Panc1 (cell line): ENCODE measurements at regions not wholly inside any gene's neighbourhood (a gene's known extent, or its start where the extent isn't known, plus 50 kb on each side); places are given as distances from the start of the nearest gene placed in this dataset.

ENCODE experiments used
- ATAC-seq: fragments of 200-7000 bp; cut with Tn5 transposase; 2 replicates; pipeline ENCODE4 v1.9.1; 2020; ENCODE audit warnings: mild to moderate bottlenecking, moderate library complexity
- BruUV-seq: library from RNA; stranded (reverse); fragments of 400-500 nt; replicated peaks from 2 replicates; lab custom pipeline; 2021; lab: Mats Ljungman, UMichigan
- CTCF ChIA-PET: fragments of 300-600 bp; sonication (Branson Sonifier 250); formaldehyde crosslinking; loops from one replicate; lab custom pipeline; 2022; ENCODE audit warnings: antibody characterized with exemption; lab: Charles Lee
- POLR2A ChIA-PET: fragments of 300-600 bp; sonication (Branson Sonifier 250); formaldehyde crosslinking; loops from one replicate; lab custom pipeline; 2022; ENCODE audit warnings: antibody characterized with exemption; lab: Charles Lee
- DNase-seq: peaks from one replicate; pipeline ENCODE4 v3.0.0-alpha.2; 2010; ENCODE audit warnings: low read depth, low spot score
- H3K27ac ChIP-seq: 2 replicates; pipeline ENCODE4 v1.5.1; 2011; ENCODE audit warnings: mild to moderate bottlenecking, low read length, inconsistent platforms
- H3K27me3 ChIP-seq: fragments of 200-500 bp; sonication (Bioruptor generic); 2 replicates; pipeline ENCODE4 v1.6.0; 2014; ENCODE audit warnings: low read length, inconsistent platforms; ENCODE audit not compliant: control insufficient read depth, insufficient read depth
- H3K36me3 ChIP-seq: fragments of 200-500 bp; sonication (Bioruptor generic); 2 replicates; pipeline ENCODE4 v1.5.1; 2014; ENCODE audit warnings: inconsistent platforms, mild to moderate bottlenecking, low read length, moderate library complexity; ENCODE audit not compliant: control insufficient read depth, insufficient read depth
- H3K4me1 ChIP-seq: 2 replicates; pipeline ENCODE4 v1.5.1; 2011; ENCODE audit warnings: inconsistent platforms, mild to moderate bottlenecking, low read length, moderate library complexity; ENCODE audit not compliant: control insufficient read depth, insufficient read depth
- H3K4me3 ChIP-seq, 2 experiments: 2 replicates each; pipeline ENCODE4 v1.5.1; 2011 to 2012; ENCODE audit warnings: low read depth in 2 of 2, low read length in 2 of 2, mild to moderate bottlenecking in 2 of 2, inconsistent platforms in 1 of 2, moderate library complexity in 1 of 2
- H3K9me3 ChIP-seq: fragments of 200-500 bp; sonication (Bioruptor generic); 2 replicates; pipeline ENCODE4 v1.5.1; 2014; ENCODE audit warnings: low read depth, mild to moderate bottlenecking, inconsistent platforms, low read length, moderate library complexity; ENCODE audit not compliant: control insufficient read depth, insufficient read depth
- CTCF ChIP-seq: fragments of 450-650 bp; IDR thresholded peaks from 2 replicates; pipeline ENCODE4 v1.5.1; 2017; ENCODE audit warnings: mild to moderate bottlenecking
- POLR2AphosphoS5 ChIP-seq: IDR thresholded peaks from 2 replicates; pipeline ENCODE4 v1.6.1; 2012; ENCODE audit warnings: mild to moderate bottlenecking, low read depth, low read length, moderate library complexity
- REST ChIP-seq, 2 experiments: IDR thresholded peaks; 2 replicates each; pipeline ENCODE4 v1.6.1; 2011 to 2012; ENCODE audit warnings: low read depth in 2 of 2, control low read depth in 1 of 2, low read length in 1 of 2, mild to moderate bottlenecking in 1 of 2, moderate library complexity in 1 of 2; ENCODE audit not compliant: insufficient read depth in 1 of 2
- SIN3A ChIP-seq: IDR thresholded peaks from 2 replicates; pipeline ENCODE4 v1.6.1; 2012; ENCODE audit warnings: low read depth, mild to moderate bottlenecking, low read length, moderate library complexity, borderline replicate concordance; ENCODE audit not compliant: insufficient read depth
- TCF7L2 ChIP-seq: IDR thresholded peaks from 2 replicates; pipeline ENCODE4 v1.6.1; 2011; ENCODE audit warnings: mild to moderate bottlenecking, low read depth, low read length, inconsistent platforms
- in situ Hi-C: cut with HindIII; loops from 2 replicates; pipeline ENCODE4 v1.10.0; 2016; ENCODE audit warnings: low sequenced_read_pairs, low pct_unique_long_range_greater_than_20kb
- intact Hi-C: fragments of 100-400 bp; cut with micrococcal nuclease; formaldehyde crosslinking; loops from one replicate; pipeline ENCODE4 v1.10.0; 2022; ENCODE audit not compliant: unreplicated experiment

GRCh38 chr3:99041747-99042146, 140.3 kb upstream of the DCBLD2 start:
- Histone ChIP-seq H3K27ac (no peak overlapping the region), H3K9me3 (no peaks in the 10 kb centered on the region), H3K27me3 (no peaks in the 10 kb centered on the region), H3K4me3 (no peak overlapping the region), H3K36me3 (no peaks in the 10 kb centered on the region), H3K4me1 (no peaks in the 10 kb centered on the region)
- ATAC-seq (no peak), DNase-seq (no peak)
- in situ Hi-C loops, result no loop called here
- no TSS peak for BruUV-seq
- ChIA-PET CTCF (interaction anchor here (0.6 kb wide), 1 partner anchor 661 kb away, joined by 3 read pairs; no protein-coding TSS in a partner anchor), POLR2A (no interaction called here)
- intact Hi-C loops, result no loop called here
- TF ChIP-seq REST (IDR thresholded peaks at IDR 0.05; ENCODE audit: insufficient read depth in 1 of 2, low read depth in 2 of 2, low read length in 1 of 2), result no peak
- no peak for TF ChIP-seq CTCF
- TF ChIP-seq TCF7L2, result no peak
- no peak for TF ChIP-seq SIN3A
- no peak for TF ChIP-seq POLR2AphosphoS5

GRCh38 chr3:99031778-99032177, 130.3 kb upstream of the DCBLD2 start:
- ATAC-seq (no peak), DNase-seq (no peak)
- no TSS peak for BruUV-seq
- Histone ChIP-seq H3K27ac (no peak overlapping the region), H3K4me1 (no peaks in the 10 kb centered on the region), H3K9me3 (0 out of 2 replicates have a peak, but pooled peaks cover 2% of the 10 kb centered on the region), H3K27me3 (no peaks in the 10 kb centered on the region), H3K36me3 (no peaks in the 10 kb centered on the region), H3K4me3 (no peak overlapping the region)
- ChIA-PET POLR2A (no interaction called here), CTCF (no interaction called here)
- no peak for TF ChIP-seq TCF7L2
- no peak for TF ChIP-seq SIN3A
- no peak for TF ChIP-seq POLR2AphosphoS5
- TF ChIP-seq CTCF, result no peak
- TF ChIP-seq REST (IDR thresholded peaks at IDR 0.05; ENCODE audit: insufficient read depth in 1 of 2, low read depth in 2 of 2, low read length in 1 of 2), result no peak
- intact Hi-C loops (no loop called here), in situ Hi-C loops (no loop called here)
